ENCODE measurements at regions not wholly inside any gene's neighbourhood (a gene's known extent, or its start where the extent isn't known, plus 50 kb on each side); places are given as distances from the start of the nearest gene placed in this dataset.

DNA sequence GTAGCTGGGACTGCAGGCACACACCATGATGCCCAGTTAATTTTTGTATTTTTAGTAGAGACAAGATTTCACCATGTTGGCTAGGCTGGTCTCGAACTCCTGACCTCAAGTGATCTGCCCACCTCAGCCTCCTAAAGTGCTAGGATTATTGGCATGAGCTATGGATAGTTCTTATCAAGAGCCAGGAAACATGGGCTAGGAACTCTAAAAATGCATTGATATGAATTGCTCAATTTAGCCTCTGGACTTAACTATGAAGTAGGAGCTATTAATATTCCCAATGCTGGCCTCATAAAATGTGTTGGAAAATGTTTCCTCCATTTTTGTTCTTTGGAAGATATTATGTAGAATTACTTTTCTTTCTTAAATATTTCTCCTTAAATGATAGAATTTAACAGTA, 82.8 kb upstream of the PEX5L start:
- intact Hi-C loops (cut with micrococcal nuclease), result no loop called here
- no peaks in the 10 kb centered on the region for H3K4me1 Mint-ChIP-seq
- H3K27me3 Mint-ChIP-seq (ENCODE audit: low read depth in 2 of 2), result no peaks in the 10 kb centered on the region
- Histone ChIP-seq H3K4me1 (ENCODE audit: control insufficient read depth, insufficient read depth, low read length) (no peaks in the 10 kb centered on the region), H3K27me3 (ENCODE audit: control insufficient read depth, insufficient read depth, low read length) (no peaks in the 10 kb centered on the region), H3K4me3 (ENCODE audit: low read length) (no peak overlapping the region), H3K9me3 (ENCODE audit: control insufficient read depth, insufficient read depth, low read length) (no peaks in the 10 kb centered on the region), H3K36me3 (ENCODE audit: control insufficient read depth, insufficient read depth, low read length) (no peaks in the 10 kb centered on the region), H3K27ac (ENCODE audit: low read length) (no peak overlapping the region)
- no peak for DNase-seq
- H3K27ac Mint-ChIP-seq, result no peak overlapping the region
- H3K36me3 Mint-ChIP-seq, result no peaks in the 10 kb centered on the region
- H3K9me3 Mint-ChIP-seq, result peaks cover 8 to 15% of the 10 kb centered on the region in 2 donors
- H3K4me3 Mint-ChIP-seq, result no peak overlapping the region
- ATAC-seq, result no peak
- TF ChIP-seq CTCF (IDR thresholded peaks at IDR 0.05), result no peak
- 79% methylated on average over 1 of the region's 1 CpG for WGBS (ENCODE audit: insufficient coverage)

- H3K4me3 Mint-ChIP-seq, result no peak overlapping the region
- Histone ChIP-seq H3K4me3 (ENCODE audit: low read length) (no peak overlapping the region), H3K36me3 (ENCODE audit: control insufficient read depth, insufficient read depth, low read length) (no peaks in the 10 kb centered on the region), H3K4me1 (ENCODE audit: control insufficient read depth, insufficient read depth, low read length) (no peaks in the 10 kb centered on the region), H3K9me3 (ENCODE audit: control insufficient read depth, insufficient read depth, low read length) (no peaks in the 10 kb centered on the region), H3K27ac (ENCODE audit: low read length) (no peak overlapping the region), H3K27me3 (ENCODE audit: control insufficient read depth, insufficient read depth, low read length) (no peaks in the 10 kb centered on the region)
- DNase-seq (no peak), ATAC-seq (no peak)
- H3K9me3 Mint-ChIP-seq, result peaks cover 13 to 23% of the 10 kb centered on the region in 2 donors
- intact Hi-C loops (cut with micrococcal nuclease), result no loop called here
- H3K36me3 Mint-ChIP-seq, result no peaks in the 10 kb centered on the region
- no peaks in the 10 kb centered on the region for H3K4me1 Mint-ChIP-seq
- H3K27me3 Mint-ChIP-seq (ENCODE audit: low read depth in 2 of 2), result no peaks in the 10 kb centered on the region
- no peak overlapping the region for H3K27ac Mint-ChIP-seq
- TF ChIP-seq CTCF (IDR thresholded peaks at IDR 0.05), result no peak
Measured at GRCh38 chr3:180123928-180124327, 87.2 kb upstream of the PEX5L start.

DNA sequence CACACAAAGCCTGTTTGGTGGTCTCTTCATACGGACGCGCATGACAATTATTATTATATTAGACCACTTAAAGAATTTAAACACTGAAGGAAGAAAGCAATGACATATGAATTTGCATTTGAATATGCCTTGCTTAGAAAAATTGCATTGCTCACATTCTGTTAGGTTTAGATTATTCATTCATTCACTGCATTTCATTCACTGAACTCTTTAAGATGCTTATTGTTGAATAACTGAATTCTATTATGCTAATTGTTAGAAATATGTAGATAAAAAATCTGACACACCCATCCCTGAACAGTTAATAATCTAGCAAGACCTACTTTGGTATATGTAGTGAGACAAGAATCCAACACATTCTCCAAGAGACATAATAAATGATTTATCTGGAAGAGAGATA, 94.4 kb upstream of the PEX5L start:
- ATAC-seq, result no peak
- no peaks in the 10 kb centered on the region for H3K4me1 Mint-ChIP-seq
- no peaks in the 10 kb centered on the region for H3K9me3 ChIP-seq (ENCODE audit: control insufficient read depth, insufficient read depth, low read length)

More for the DNA sequence above, 94.4 kb upstream of the PEX5L start:
- intact Hi-C loops (cut with micrococcal nuclease), result no loop called here
- no peaks in the 10 kb centered on the region for H3K27me3 Mint-ChIP-seq (ENCODE audit: low read depth in 2 of 2)
- no peak overlapping the region for H3K4me3 Mint-ChIP-seq
- no peak for TF ChIP-seq CTCF (IDR thresholded peaks at IDR 0.05)
- no CpG with 5 or more reads among the region's 3 CpGs for whole genome bisulfite sequencing (ENCODE audit: insufficient coverage)
- Histone ChIP-seq H3K36me3 (ENCODE audit: control insufficient read depth, insufficient read depth, low read length) (no peaks in the 10 kb centered on the region), H3K4me3 (ENCODE audit: low read length) (no peak overlapping the region), H3K27ac (ENCODE audit: low read length) (no peak overlapping the region), H3K4me1 (ENCODE audit: control insufficient read depth, insufficient read depth, low read length) (no peaks in the 10 kb centered on the region), H3K27me3 (ENCODE audit: control insufficient read depth, insufficient read depth, low read length) (no peaks in the 10 kb centered on the region)
- no peak for DNase-seq
- H3K27ac Mint-ChIP-seq, result no peak overlapping the region
- H3K9me3 Mint-ChIP-seq, result peaks cover 20 to 23% of the 10 kb centered on the region in 2 donors
- H3K36me3 Mint-ChIP-seq, result no peaks in the 10 kb centered on the region
